ENCODE measurements at regions not wholly inside any gene's neighbourhood (a gene's known extent, or its start where the extent isn't known, plus 50 kb on each side); places are given as distances from the start of the nearest gene placed in this dataset.
"Not testable (repeated sequence)": the region's sequence is repeated elsewhere in the genome, so short reads cannot be mapped to it uniquely, and the experiment has no call there.

DNA sequence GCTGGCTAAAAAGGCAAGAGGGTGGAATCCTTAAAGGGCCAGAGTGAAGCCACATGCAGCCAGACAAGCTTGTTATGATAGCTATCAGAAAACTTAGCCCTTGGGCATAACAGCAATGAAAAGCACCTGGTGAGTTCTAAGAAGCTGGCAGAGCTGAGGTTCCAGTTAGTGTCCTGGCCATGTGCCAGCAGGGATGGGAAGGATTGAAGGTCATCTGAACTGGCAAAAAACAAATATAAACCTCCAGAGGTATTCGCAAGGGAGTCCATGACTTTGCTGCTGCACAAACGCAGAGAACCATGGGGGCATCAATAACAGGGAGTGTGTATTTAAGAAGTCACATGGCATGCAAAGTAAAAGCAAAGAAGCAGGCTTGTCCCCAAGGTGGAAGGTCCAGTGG, 208.9 kb downstream of the FAM47A start:
- no peak overlapping the region for H3K27ac ChIP-seq
- TF ChIP-seq ZFX (IDR thresholded peaks at IDR 0.05; ENCODE audit: borderline replicate concordance) = no peak
- TF ChIP-seq, protein P1, sequence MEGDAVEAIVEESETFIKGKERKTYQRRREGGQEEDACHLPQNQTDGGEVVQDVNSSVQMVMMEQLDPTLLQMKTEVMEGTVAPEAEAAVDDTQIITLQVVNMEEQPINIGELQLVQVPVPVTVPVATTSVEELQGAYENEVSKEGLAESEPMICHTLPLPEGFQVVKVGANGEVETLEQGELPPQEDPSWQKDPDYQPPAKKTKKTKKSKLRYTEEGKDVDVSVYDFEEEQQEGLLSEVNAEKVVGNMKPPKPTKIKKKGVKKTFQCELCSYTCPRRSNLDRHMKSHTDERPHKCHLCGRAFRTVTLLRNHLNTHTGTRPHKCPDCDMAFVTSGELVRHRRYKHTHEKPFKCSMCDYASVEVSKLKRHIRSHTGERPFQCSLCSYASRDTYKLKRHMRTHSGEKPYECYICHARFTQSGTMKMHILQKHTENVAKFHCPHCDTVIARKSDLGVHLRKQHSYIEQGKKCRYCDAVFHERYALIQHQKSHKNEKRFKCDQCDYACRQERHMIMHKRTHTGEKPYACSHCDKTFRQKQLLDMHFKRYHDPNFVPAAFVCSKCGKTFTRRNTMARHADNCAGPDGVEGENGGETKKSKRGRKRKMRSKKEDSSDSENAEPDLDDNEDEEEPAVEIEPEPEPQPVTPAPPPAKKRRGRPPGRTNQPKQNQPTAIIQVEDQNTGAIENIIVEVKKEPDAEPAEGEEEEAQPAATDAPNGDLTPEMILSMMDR (IDR thresholded peaks at IDR 0.05) = no peak

DNA sequence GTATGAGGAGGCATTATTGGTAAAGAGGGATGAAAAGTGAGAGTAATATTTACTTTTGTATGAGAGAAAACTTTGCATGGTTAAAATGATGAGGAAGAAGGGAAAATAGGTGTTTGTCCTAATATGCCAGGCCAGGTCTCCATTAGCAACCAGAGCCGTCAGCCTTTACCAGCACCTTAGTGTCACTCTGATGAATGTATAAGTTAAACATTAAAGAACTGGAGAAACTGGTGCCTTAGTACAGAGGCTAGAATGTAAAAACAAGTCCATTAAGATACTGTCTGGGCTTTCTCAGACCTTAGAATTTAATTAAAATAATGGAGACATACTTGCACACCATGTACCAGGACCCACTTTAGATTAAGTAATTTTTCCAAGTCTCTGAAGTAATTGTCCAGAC, 222.3 kb downstream of the FAM47A start:
- H3K27ac ChIP-seq = no peak overlapping the region
- TF ChIP-seq, protein P1 (IDR thresholded peaks at IDR 0.05) = no peak
- no peak for TF ChIP-seq ZFX (IDR thresholded peaks at IDR 0.05; ENCODE audit: borderline replicate concordance)

DNA sequence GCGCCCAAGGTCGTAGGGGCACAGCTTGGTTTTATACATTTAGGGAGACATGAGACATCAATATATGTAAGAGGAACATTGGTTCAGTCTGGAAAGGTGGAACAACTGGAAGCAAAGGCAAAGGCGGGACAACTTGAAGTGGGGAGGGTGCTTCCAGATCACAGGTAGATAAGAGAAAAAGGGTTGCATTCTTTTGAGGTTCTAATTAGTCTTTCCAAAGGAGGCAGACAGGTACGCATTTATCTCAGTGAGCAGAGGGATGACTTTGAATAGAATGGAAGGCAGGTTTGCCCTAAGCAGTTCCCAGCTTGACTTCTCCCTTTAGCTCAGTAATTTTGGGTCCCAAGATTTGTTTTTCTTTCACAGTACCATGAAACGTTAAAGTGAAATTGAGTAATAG, 223.2 kb downstream of the FAM47A start:
- no peak overlapping the region for H3K27ac ChIP-seq
- TF ChIP-seq ZFX (IDR thresholded peaks at IDR 0.05; ENCODE audit: borderline replicate concordance) = no peak

DNA sequence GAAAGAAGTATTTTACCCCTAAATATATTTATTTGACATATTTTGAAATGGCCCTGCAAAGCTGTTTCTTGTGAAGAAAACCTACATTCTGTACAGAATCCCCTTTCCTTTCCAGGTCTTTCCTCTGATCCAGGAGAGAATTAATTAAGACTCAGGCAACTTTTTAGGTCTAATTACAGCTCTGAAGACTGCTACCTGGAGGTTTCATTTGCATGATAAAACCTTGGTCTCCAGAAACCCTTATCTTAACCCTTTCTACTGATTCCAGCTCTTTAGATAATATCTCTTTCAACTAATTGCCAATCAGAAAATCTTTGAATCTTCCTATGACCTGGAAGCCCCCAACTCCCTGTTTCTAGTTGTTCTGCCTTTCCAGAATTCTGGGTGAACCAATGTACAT, 224.0 kb downstream of the FAM47A start:
- no peak for TF ChIP-seq ZFX (IDR thresholded peaks at IDR 0.05; ENCODE audit: borderline replicate concordance)
- TF ChIP-seq, protein P1 (IDR thresholded peaks at IDR 0.05) = no peak
- H3K27ac ChIP-seq = no peak overlapping the region

DNA sequence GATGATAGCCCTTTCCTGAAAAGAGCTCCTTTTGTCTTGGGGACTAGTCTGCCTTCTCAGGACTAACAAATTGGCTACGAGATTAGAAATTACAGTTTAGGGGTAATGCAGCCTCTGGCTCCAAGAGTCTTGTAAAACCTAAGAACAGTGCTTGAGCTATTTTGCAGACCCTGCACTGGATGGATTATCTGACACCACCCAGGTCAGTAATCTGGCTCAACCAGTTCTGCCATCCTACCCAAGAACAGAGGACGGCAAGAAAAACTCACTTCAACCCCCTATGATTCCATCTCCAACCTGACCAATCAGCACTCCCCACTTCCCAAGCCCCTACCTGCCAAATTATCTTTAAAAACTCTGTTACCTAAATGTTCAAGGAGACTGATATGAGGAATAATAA, 225.1 kb downstream of the FAM47A start:
- TF ChIP-seq, protein P1 (IDR thresholded peaks at IDR 0.05) = no peak
- TF ChIP-seq ZFX (IDR thresholded peaks at IDR 0.05; ENCODE audit: borderline replicate concordance) = no peak
- no peak overlapping the region for H3K27ac ChIP-seq

DNA sequence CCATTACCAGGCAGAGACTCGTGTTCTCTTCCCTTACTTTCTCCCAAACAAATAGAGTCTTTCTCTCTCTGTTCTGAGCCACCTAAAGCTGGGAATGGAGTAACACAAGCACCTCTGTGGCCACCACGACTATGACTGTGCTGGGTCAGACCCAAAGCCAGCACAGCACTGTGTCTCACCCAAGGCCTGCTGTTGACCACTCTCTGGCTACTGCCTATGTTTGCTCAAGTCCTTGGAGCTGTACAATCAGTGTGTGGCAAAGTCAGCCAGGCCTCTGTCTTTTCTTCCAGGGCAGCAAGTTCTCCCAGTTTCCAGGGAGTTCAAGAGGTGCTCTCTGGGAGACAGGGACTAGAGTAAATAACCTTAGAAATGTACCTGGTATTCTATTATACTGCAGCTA, 239.4 kb downstream of the FAM47A start:
- TF ChIP-seq, protein P1 (IDR thresholded peaks at IDR 0.05) = no peak
- TF ChIP-seq ZFX (IDR thresholded peaks at IDR 0.05; ENCODE audit: borderline replicate concordance) = no peak

DNA sequence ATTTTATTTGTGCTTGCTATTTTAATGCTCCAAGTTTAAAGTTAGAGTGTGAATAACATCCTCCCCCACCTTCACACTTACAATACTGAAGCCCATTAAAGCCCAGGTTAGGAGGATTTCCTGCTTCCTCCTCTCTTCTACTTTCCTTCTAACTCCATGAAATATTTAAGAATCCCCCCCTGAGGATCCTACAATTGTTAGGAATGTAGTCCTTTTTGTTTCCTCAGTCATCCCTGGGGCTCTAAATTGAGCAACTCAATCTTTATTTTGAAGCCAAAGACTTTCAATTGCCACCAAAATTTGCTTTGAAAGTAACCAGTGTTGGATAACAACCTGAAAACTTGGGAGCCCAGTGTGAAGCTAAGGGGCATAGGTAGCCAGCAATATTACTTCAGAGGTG, 276.9 kb downstream of the FAM47A start:
- no peak for TF ChIP-seq ZFX (IDR thresholded peaks at IDR 0.05; ENCODE audit: borderline replicate concordance)
- TF ChIP-seq, protein P1 (IDR thresholded peaks at IDR 0.05) = no peak
- no peak overlapping the region for H3K27ac ChIP-seq

More for the DNA sequence above, 239.4 kb downstream of the FAM47A start:
- H3K27ac ChIP-seq = no peak overlapping the region

DNA sequence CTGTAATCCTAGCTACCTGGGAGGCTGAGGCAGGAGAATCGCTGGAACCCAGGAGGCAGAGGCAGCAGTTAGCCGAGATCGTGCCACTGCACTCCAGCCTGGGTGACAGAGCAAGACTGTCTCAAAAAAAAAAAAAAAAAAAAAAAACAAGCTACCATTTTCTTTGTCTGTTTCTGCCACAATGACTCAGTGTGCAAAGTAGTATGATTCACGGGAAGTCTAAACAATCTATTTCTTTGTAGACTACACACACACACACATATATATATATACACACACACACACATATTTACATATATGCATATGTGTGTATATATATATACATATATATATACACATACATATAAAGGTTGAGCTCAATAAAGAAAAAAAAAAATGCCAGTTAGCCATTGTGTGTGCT, 280.0 kb downstream of the FAM47A start:
- not testable (repeated sequence) for H3K27ac ChIP-seq
